Upper lobe of left lung (tissue), 6 donors: ENCODE measurements at regions not wholly inside any gene's neighbourhood (a gene's known extent, or its start where the extent isn't known, plus 50 kb on each side); places are given as distances from the start of the nearest gene placed in this dataset.

Experiments
- ATAC-seq, 2 donors: fragments of 200-7000 bp; cut with Tn5 transposase; one replicate each; pipeline ENCODE4 v1.9.1; 2022; ENCODE audit warnings: mild to moderate bottlenecking in 2 of 2, moderate library complexity in 2 of 2; ENCODE audit not compliant: low FRiP score in 2 of 2
- DNase-seq, 2 donors: peaks; one replicate each; pipeline ENCODE4 v3.0.0-alpha.2; 2019 to 2020
- H3K27ac ChIP-seq, 4 donors: fragments of 200-600 bp; sonication (generic); one replicate each; pipeline ENCODE4 v1.5.1; 2016 to 2019
- H3K27me3 ChIP-seq, 4 donors: fragments of 200-600 bp; sonication (generic); one replicate each; pipeline ENCODE4 v1.5.1; 2017 to 2019
- H3K36me3 ChIP-seq, 4 donors: fragments of 200-600 bp; sonication (generic); one replicate each; pipeline ENCODE4 v1.5.1; 2016 to 2019
- H3K4me1 ChIP-seq, 4 donors: fragments of 200-600 bp; sonication (generic); one replicate each; pipeline ENCODE4 v1.5.1; 2018 to 2019
- H3K4me3 ChIP-seq, 4 donors: fragments of 200-600 bp; sonication (generic); one replicate each; pipeline ENCODE4 v1.5.1; 2017 to 2019; ENCODE audit warnings: mild to moderate bottlenecking in 2 of 4, moderate library complexity in 1 of 4
- H3K9me3 ChIP-seq, 4 donors: fragments of 200-600 bp; sonication (generic); one replicate each; pipeline ENCODE4 v1.5.1; 2018 to 2019
- EP300 ChIP-seq, 4 donors: sonication (generic); formaldehyde crosslinking; IDR thresholded peaks; one replicate each; pipeline ENCODE4 v1.5.1; 2017; ENCODE audit warnings: antibody characterized with exemption in 4 of 4, control low read depth in 2 of 4
- POLR2A ChIP-seq, 4 donors: fragments of 450-650 bp; IDR thresholded peaks; one replicate each; pipeline ENCODE4 v1.5.1; 2016 to 2017; ENCODE audit warnings: antibody characterized with exemption in 4 of 4, mild to moderate bottlenecking in 2 of 4
- POLR2AphosphoS5 ChIP-seq, 2 donors: sonication (generic); formaldehyde crosslinking; IDR thresholded peaks; one replicate each; pipeline ENCODE4 v1.5.1; 2017; ENCODE audit warnings: antibody characterized with exemption in 2 of 2
- WGBS, 2 donors: methylation state at CpG; one replicate each; pipeline ENCODE4 v1.1.5; 2017 to 2018; 5-methylcytosine and 5-hydroxymethylcytosine counted together
- TF ChIP-seq, protein P1 (sequence below), 6 experiments: fragments of 450-650 bp in 4 of 6; fragments of 200-600 bp in 2 of 6; sonication (generic) in 2 of 6; IDR thresholded peaks; one replicate each; pipeline ENCODE4 v1.5.1; 2016 to 2019; ENCODE audit warnings: antibody characterized with exemption in 6 of 6
- donor health status: DM: no; HTN: no; CAD: no; lungs with moderate emphysema.
- donor health status: DM: no; HTN: yes; CAD: no; lungs with severe emphysema.

DNA sequence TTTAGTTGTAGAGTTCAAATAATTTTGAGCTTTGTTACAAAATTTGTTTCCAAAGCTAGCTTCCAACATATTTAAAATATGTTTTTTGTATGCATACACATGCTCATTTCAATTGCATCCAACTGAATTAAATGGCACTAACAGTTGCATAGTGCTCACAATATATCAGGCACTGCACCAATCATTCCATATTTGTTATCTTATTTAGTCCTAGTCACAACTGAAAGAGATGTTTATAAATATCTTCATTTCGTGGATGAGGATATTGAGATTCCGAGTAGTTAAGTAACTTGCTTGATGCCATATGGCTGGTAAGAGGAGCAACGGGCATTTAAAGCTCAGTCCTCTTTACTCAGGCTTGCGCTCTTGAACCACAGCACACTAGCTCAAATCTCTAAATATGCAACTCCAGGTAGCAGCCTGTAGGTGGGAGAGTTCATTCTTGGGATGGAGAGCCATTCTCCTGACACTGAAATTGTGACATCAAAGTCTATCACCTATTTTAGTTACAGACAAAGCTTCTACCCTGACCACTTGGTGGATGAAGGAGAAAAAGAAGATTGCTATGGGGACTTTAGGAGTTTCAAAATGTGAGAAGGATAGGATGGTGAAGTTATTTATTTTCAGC, 118.0 kb upstream of the CA10 start:
- Histone ChIP-seq H3K4me3 (no peak overlapping the region), H3K27me3 (no peaks in the 10 kb centered on the region), H3K9me3 (no peaks in the 10 kb centered on the region), H3K36me3 (no peaks in the 10 kb centered on the region), H3K27ac (no peak overlapping the region), H3K4me1 (no peaks in the 10 kb centered on the region)
- WGBS, 2 donors = 87 to 90% methylated on average over 4 of the region's 4 CpGs
- DNase-seq (no peak), ATAC-seq (no peak)
- TF ChIP-seq POLR2AphosphoS5 (IDR thresholded peaks at IDR 0.05) (no peak), POLR2A (IDR thresholded peaks at IDR 0.05) (no peak), EP300 (IDR thresholded peaks at IDR 0.05) (no peak)
- TF ChIP-seq, protein P1, sequence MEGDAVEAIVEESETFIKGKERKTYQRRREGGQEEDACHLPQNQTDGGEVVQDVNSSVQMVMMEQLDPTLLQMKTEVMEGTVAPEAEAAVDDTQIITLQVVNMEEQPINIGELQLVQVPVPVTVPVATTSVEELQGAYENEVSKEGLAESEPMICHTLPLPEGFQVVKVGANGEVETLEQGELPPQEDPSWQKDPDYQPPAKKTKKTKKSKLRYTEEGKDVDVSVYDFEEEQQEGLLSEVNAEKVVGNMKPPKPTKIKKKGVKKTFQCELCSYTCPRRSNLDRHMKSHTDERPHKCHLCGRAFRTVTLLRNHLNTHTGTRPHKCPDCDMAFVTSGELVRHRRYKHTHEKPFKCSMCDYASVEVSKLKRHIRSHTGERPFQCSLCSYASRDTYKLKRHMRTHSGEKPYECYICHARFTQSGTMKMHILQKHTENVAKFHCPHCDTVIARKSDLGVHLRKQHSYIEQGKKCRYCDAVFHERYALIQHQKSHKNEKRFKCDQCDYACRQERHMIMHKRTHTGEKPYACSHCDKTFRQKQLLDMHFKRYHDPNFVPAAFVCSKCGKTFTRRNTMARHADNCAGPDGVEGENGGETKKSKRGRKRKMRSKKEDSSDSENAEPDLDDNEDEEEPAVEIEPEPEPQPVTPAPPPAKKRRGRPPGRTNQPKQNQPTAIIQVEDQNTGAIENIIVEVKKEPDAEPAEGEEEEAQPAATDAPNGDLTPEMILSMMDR (IDR thresholded peaks at IDR 0.05) = no peak

GRCh38 chr17:52271781-52272180, 113.3 kb upstream of the CA10 start:
- Histone ChIP-seq H3K4me1 (no peaks in the 10 kb centered on the region), H3K4me3 (no peak overlapping the region), H3K36me3 (no peaks in the 10 kb centered on the region), H3K27me3 (no peaks in the 10 kb centered on the region), H3K27ac (no peak overlapping the region), H3K9me3 (no peaks in the 10 kb centered on the region)
- no peak for DNase-seq
- WGBS, 2 donors = 73 to 80% methylated on average over 1 of the region's 1 CpG
- TF ChIP-seq POLR2AphosphoS5 (IDR thresholded peaks at IDR 0.05) (no peak), EP300 (IDR thresholded peaks at IDR 0.05) (no peak), POLR2A (IDR thresholded peaks at IDR 0.05) (no peak)
- TF ChIP-seq, protein P1 (IDR thresholded peaks at IDR 0.05) = no peak
- no peak for ATAC-seq

- Histone ChIP-seq H3K27ac (no peak overlapping the region), H3K4me3 (no peak overlapping the region), H3K4me1 (no peaks in the 10 kb centered on the region), H3K36me3 (no peaks in the 10 kb centered on the region), H3K9me3 (no peaks in the 10 kb centered on the region), H3K27me3 (no peaks in the 10 kb centered on the region)
- no peak for ATAC-seq
- 86 to 89% methylated on average over 9 of the region's 9 CpGs for WGBS, 2 donors
- no peak for DNase-seq
- TF ChIP-seq, protein P1 (IDR thresholded peaks at IDR 0.05) = no peak
- TF ChIP-seq POLR2AphosphoS5 (IDR thresholded peaks at IDR 0.05) (no peak), EP300 (IDR thresholded peaks at IDR 0.05) (no peak)
These were observed 96.8 kb upstream of the CA10 start for GRCh38 chr17:52255347-52255746.

GRCh38 chr17:52244689-52245088, 86.2 kb upstream of the CA10 start:
- TF ChIP-seq POLR2A (IDR thresholded peaks at IDR 0.05) (no peak), POLR2AphosphoS5 (IDR thresholded peaks at IDR 0.05) (no peak), EP300 (IDR thresholded peaks at IDR 0.05) (no peak)
- TF ChIP-seq, protein P1 (IDR thresholded peaks at IDR 0.05) = no peak
- Histone ChIP-seq H3K9me3 (no peaks in the 10 kb centered on the region), H3K27me3 (no peaks in the 10 kb centered on the region), H3K36me3 (no peaks in the 10 kb centered on the region), H3K4me3 (no peak overlapping the region), H3K27ac (no peak overlapping the region), H3K4me1 (no peaks in the 10 kb centered on the region)
- WGBS, 2 donors = 76 to 91% methylated on average over 2 of the region's 2 CpGs
- DNase-seq = no peak
- no peak for ATAC-seq

GRCh38 chr17:52242268-52242667, 83.8 kb upstream of the CA10 start:
- Histone ChIP-seq H3K27me3 (no peaks in the 10 kb centered on the region), H3K9me3 (no peaks in the 10 kb centered on the region), H3K36me3 (no peaks in the 10 kb centered on the region), H3K4me1 (no peaks in the 10 kb centered on the region), H3K27ac (no peak overlapping the region), H3K4me3 (no peak overlapping the region)
- ATAC-seq (no peak), DNase-seq (no peak)
- WGBS, 2 donors = 66 to 70% methylated on average over 2 of the region's 2 CpGs
- TF ChIP-seq, protein P1 (IDR thresholded peaks at IDR 0.05) = no peak
- TF ChIP-seq EP300 (IDR thresholded peaks at IDR 0.05) = no peak
- TF ChIP-seq POLR2A (IDR thresholded peaks at IDR 0.05) = no peak
- TF ChIP-seq POLR2AphosphoS5 (IDR thresholded peaks at IDR 0.05) = no peak
